T47D (cell line): ENCODE measurements at regions not wholly inside any gene's neighbourhood (a gene's known extent, or its start where the extent isn't known, plus 50 kb on each side); places are given as distances from the start of the nearest gene placed in this dataset.

Experiments
- DNase-seq, 2 experiments: peaks; one replicate each; pipeline versions ENCODE4 v3.0.0 to v3.0.0-alpha.2; 2011 to 2012; ENCODE audit warnings: low read depth in 1 of 2, low spot score in 1 of 2
- JUND ChIP-seq: IDR thresholded peaks from 2 replicates; pipeline ENCODE4 v1.6.1; 2012; ENCODE audit warnings: low read depth
- in situ Hi-C: cut with HindIII; loops from 2 replicates; pipeline ENCODE4 v1.10.0; 2016; ENCODE audit warnings: low sequenced_read_pairs, low pct_unique_long_range_greater_than_20kb

DNA sequence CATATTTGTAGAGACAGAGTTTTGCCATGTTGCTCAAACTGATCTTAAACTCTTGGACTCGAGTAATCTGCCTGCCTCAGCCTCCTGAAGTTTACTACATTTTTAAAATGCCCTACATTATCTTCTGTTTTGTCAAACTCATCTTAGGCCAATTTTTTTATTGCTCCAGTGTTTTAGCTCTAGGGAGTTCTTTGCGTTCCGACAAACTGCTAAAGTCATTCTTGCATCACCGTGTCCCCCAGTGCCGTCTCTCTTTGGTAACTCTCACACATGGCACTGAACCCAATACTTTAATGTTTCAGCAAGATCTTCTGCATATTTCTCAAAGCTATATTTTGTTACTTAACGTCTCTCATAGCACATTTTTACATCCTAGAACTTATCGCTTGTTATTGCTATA lies 440.9 kb upstream of the NRXN1 start:
- no peak for TF ChIP-seq JUND
- in situ Hi-C loops, result no loop called here

DNA sequence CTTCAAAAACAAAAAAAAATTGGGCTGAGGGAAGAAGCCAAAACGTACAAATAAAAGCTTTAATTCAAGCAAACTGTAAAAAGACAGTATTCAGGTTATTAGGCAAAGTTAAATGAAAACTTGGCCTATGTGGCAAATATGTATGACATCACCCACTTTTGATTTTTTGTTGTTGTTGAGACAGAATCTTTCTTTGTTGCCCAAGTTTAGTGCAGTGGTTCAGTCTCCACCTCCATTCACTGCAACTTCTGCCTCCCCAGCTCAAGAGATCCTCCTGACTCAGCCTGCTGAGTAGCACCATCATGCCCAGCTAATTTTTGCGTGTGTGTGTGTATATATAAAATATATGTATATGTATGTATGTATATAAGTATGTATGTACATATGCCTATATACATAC lies 440.4 kb upstream of the NRXN1 start:
- no peak for TF ChIP-seq JUND
- no peak for DNase-seq

More for the DNA sequence above, 440.9 kb upstream of the NRXN1 start:
- DNase-seq, result no peak

GRCh38 chr2:51469102-51469501 lies 437.2 kb upstream of the NRXN1 start:
- no peak for TF ChIP-seq JUND
- in situ Hi-C loops, result no loop called here
- no peak for DNase-seq

More for the DNA sequence above, 440.4 kb upstream of the NRXN1 start:
- in situ Hi-C loops, result no loop called here

GRCh38 chr2:51465326-51465725 lies 433.4 kb upstream of the NRXN1 start:
- TF ChIP-seq JUND, result no peak
- DNase-seq, result no peak
- in situ Hi-C loops, result no loop called here

DNA sequence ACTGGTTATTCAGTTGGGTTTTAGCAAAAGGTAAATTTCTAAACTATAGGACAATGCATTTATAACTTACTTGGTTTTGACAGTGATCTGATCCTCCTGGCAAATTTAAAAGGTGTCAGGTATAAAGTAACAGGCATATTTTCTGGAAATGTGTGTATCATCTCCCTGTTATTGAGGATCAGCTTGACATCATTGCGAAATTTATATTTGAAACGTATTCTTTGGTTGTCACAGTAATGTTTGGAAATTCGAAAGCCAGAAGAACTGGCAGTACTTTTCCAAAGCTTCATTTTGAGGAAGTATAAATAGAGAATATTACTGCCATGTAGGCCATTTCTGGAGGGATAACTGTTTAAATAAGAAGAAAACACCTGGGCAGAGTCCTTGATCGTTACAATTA lies 422.2 kb upstream of the NRXN1 start:
- TF ChIP-seq JUND, result no peak
- DNase-seq, result no peak
- in situ Hi-C loops, result no loop called here

DNA sequence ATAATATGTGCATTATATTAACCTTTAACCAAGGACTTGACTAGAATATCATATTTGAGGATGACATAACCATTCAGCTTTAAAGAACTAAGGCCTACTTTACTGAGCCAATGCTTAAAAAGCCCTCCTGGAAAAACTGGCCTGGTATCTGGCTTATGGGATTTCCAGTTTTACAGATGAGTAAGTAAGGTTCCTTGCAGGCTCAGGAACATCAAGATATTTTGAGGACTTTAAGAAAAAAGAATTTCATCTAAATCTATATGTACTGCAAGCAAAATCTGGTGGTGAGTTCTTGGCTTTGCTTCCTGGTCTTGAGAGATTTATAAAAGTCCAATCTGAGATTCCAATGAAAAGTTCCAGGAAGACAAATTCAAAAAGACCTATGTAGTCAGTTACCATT lies 417.0 kb upstream of the NRXN1 start:
- in situ Hi-C loops, result no loop called here
- no peak for DNase-seq
- TF ChIP-seq JUND, result no peak

- no peak for DNase-seq
- TF ChIP-seq JUND, result no peak
- in situ Hi-C loops, result no loop called here
Observed at GRCh38 chr2:51441786-51442185, 409.9 kb upstream of the NRXN1 start.

GRCh38 chr2:51424418-51424817 lies 392.5 kb upstream of the NRXN1 start:
- in situ Hi-C loops, result no loop called here
- TF ChIP-seq JUND, result no peak
- peak in 1 of 2 experiments; percentile 9 for DNase-seq

DNA sequence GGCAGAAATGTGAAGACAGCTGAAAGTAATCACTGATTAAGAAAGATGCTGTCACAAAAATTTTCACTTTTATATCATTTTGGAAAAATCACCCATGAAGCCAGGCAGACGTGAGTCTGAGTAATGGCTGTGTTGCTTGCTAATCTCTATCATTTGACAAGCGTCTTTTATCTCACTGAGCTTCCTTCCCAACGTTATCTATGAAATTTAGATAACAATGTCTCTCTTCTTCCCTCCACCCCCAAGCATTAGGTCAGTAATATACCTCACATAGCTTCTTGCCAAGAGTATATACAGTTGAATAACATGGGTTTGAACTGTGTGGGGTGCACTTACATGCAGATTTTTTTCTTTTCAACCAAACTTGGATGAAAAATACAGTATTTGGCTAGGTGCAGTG lies 388.6 kb upstream of the NRXN1 start:
- no peak for TF ChIP-seq JUND
- no peak for DNase-seq
- in situ Hi-C loops, result no loop called here

GRCh38 chr2:51413726-51414125 lies 381.8 kb upstream of the NRXN1 start:
- TF ChIP-seq JUND, result no peak
- in situ Hi-C loops, result no loop called here
- no peak for DNase-seq

DNA sequence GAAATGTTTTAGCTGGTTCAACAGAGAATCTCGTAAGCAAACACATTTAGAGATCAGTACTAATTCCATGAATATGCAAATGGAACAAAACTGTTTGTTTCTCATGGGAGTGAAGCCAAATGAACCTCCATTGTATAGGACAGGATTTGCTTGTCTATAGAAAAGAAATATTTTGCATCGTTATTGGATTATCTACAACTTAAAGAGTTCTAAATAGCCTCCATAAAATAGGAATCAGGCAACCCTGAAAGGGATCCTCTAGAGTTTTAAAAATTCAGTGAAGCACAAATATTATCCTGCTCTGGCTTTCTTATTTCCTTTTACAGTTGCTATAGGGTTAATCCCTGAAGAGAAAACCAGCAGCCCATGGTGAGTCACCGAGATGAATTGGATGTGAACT lies 378.4 kb upstream of the NRXN1 start:
- DNase-seq, result no peak
- no peak for TF ChIP-seq JUND
- in situ Hi-C loops, result no loop called here

DNA sequence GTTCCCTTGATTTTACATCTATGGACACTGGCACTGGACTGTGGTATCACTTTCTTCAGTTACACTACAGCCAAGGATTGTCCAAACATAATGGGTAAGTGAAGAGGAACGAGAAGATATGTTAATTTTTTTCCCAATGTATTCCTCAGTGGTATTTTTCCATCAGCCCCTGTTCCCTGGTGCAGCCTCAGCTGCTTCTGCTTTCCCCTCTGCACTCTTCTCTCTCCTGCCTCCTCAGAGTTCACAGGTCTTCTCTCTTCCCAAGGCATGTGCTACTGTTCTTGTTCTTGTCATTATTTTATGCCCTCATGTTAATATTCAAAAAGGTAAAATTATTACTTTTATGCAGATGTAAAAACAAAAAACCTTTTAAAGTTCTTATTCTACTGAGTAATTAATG lies 378.0 kb upstream of the NRXN1 start:
- no peak for DNase-seq
- in situ Hi-C loops, result no loop called here
- no peak for TF ChIP-seq JUND

DNA sequence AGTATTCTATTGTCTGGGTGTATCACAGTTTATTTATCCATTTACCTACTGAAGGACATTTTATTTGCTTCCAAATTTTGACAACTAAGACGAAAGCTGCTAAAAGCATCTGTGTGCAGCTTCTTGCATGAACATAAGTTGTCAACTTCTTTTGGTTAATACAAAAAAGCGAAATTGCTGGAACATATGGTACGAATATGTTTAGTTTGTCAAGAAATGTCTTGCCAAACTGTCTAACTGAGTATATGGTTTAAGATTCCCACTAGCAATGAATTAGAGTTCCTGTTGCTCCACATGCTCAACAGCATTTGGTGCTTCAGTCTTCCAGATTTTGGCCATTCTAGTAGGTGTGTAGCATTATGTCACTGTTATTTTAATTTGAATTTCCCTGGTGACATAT lies 372.3 kb upstream of the NRXN1 start:
- no peak for TF ChIP-seq JUND
- no peak for DNase-seq
- in situ Hi-C loops, result no loop called here

GRCh38 chr2:51401546-51401945 lies 369.6 kb upstream of the NRXN1 start:
- no peak for TF ChIP-seq JUND
- in situ Hi-C loops, result no loop called here
- no peak for DNase-seq
